WTC11 (cell line): ENCODE measurements at regions not wholly inside any gene's neighbourhood (a gene's known extent, or its start where the extent isn't known, plus 50 kb on each side); places are given as distances from the start of the nearest gene placed in this dataset.

ENCODE experiments used
- ATAC-seq: fragments of 200-7000 bp; cut with Tn5 transposase; 2 replicates; pipeline ENCODE4 v1.10.0; 2021; ENCODE audit warnings: mild to moderate bottlenecking, moderate library complexity
- CTCF ChIA-PET: fragments of 300-600 bp; sonication (Branson Sonifier 250); formaldehyde crosslinking; loops from one replicate; lab custom pipeline; 2021; ENCODE audit warnings: antibody characterized with exemption; lab: Charles Lee
- POLR2A ChIA-PET: fragments of 350-600 bp; sonication (Branson Sonifier 250); formaldehyde crosslinking; loops from one replicate; lab custom pipeline; 2021; ENCODE audit warnings: antibody characterized with exemption; lab: Charles Lee
- DNase-seq: peaks from one replicate; pipeline ENCODE4 v3.0.0; 2021; ENCODE audit warnings: low spot score
- H3K27ac Mint-ChIP-seq: 2 replicates; pipeline ENCODE4 v1.8.0; 2021; ENCODE audit warnings: mixed read lengths
- H3K27me3 Mint-ChIP-seq: 2 replicates; pipeline ENCODE4 v1.8.0; 2021; ENCODE audit warnings: low read depth, mild to moderate bottlenecking, moderate library complexity, mixed read lengths
- H3K36me3 Mint-ChIP-seq: 2 replicates; pipeline ENCODE4 v1.8.0; 2021; ENCODE audit warnings: mixed read lengths
- H3K4me1 Mint-ChIP-seq: 2 replicates; pipeline ENCODE4 v1.8.0; 2022; ENCODE audit warnings: mixed read lengths
- H3K4me3 Mint-ChIP-seq: 2 replicates; pipeline ENCODE4 v1.8.0; 2021; ENCODE audit warnings: mild to moderate bottlenecking, moderate library complexity, mixed read lengths
- H3K9me3 Mint-ChIP-seq: 2 replicates; pipeline ENCODE4 v1.8.0; 2021; ENCODE audit warnings: mixed read lengths
- AR ChIP-seq: fragments of 250-450 bp; sonication (Bioruptor Pico); IDR thresholded peaks from 2 replicates; pipeline ENCODE4 v1.9.0; 2021; ENCODE audit warnings: mild to moderate bottlenecking
- ATF3 ChIP-seq: sonication (generic); formaldehyde crosslinking; conservative IDR thresholded peaks from 2 replicates; pipeline ENCODE4 v1.8.1; 2022; ENCODE audit warnings: mild to moderate bottlenecking, missing genetic modification reagents
- CBFB ChIP-seq: sonication (generic); formaldehyde crosslinking; IDR thresholded peaks from 2 replicates; pipeline ENCODE4 v1.8.1; 2022; ENCODE audit warnings: mild to moderate bottlenecking, low read depth, missing genetic modification reagents
- CDX4 ChIP-seq: fragments of 250-450 bp; sonication (Bioruptor Pico); IDR thresholded peaks from 2 replicates; pipeline ENCODE4 v1.9.0; 2021; ENCODE audit warnings: moderate library complexity, mild to moderate bottlenecking, inconsistent platforms, borderline replicate concordance
- FOXJ3 ChIP-seq: sonication (generic); formaldehyde crosslinking; IDR thresholded peaks from 2 replicates; pipeline ENCODE4 v1.9.0; 2021; ENCODE audit warnings: missing genetic modification reagents, mild to moderate bottlenecking, borderline replicate concordance
- FOXK1 ChIP-seq: sonication (generic); formaldehyde crosslinking; IDR thresholded peaks from 2 replicates; pipeline ENCODE4 v1.8.0; 2022; ENCODE audit warnings: mild to moderate bottlenecking, moderate library complexity, missing genetic modification reagents
- FOXP4 ChIP-seq: sonication (generic); formaldehyde crosslinking; IDR thresholded peaks from 2 replicates; pipeline ENCODE4 v1.8.0; 2022; ENCODE audit warnings: mild to moderate bottlenecking, missing genetic modification reagents
- KAT7 ChIP-seq: sonication (generic); formaldehyde crosslinking; IDR thresholded peaks from 2 replicates; pipeline ENCODE4 v1.8.1; 2023; ENCODE audit warnings: missing genetic modification reagents, mild to moderate bottlenecking, borderline replicate concordance
- MAX ChIP-seq: sonication (generic); formaldehyde crosslinking; IDR thresholded peaks from 2 replicates; pipeline ENCODE4 v1.8.0; 2022; ENCODE audit warnings: mild to moderate bottlenecking, missing genetic modification reagents
- PRDM15 ChIP-seq: sonication (generic); formaldehyde crosslinking; IDR thresholded peaks from 2 replicates; pipeline ENCODE4 v1.8.0; 2022; ENCODE audit warnings: missing genetic modification reagents
- RELA ChIP-seq: sonication (generic); formaldehyde crosslinking; IDR thresholded peaks from 2 replicates; pipeline ENCODE4 v1.8.1; 2022; ENCODE audit warnings: missing genetic modification reagents, mild to moderate bottlenecking, borderline replicate concordance
- SMAD3 ChIP-seq: sonication (generic); formaldehyde crosslinking; IDR thresholded peaks from 2 replicates; pipeline ENCODE4 v1.8.0; 2022; ENCODE audit warnings: missing genetic modification reagents, mild to moderate bottlenecking, borderline replicate concordance
- SP1 ChIP-seq: sonication (generic); formaldehyde crosslinking; conservative IDR thresholded peaks from 2 replicates; pipeline ENCODE4 v1.8.1; 2022; ENCODE audit warnings: missing genetic modification reagents
- USF2 ChIP-seq: sonication (generic); formaldehyde crosslinking; IDR thresholded peaks from 2 replicates; pipeline ENCODE4 v1.8.1; 2023; ENCODE audit warnings: mild to moderate bottlenecking, missing genetic modification reagents, moderate library complexity
- ZBTB21 ChIP-seq: sonication (generic); formaldehyde crosslinking; IDR thresholded peaks from 2 replicates; pipeline ENCODE4 v1.8.1; 2023; ENCODE audit warnings: mild to moderate bottlenecking, missing genetic modification reagents, borderline replicate concordance
- ZBTB43 ChIP-seq: sonication (generic); formaldehyde crosslinking; IDR thresholded peaks from 2 replicates; pipeline ENCODE4 v1.8.1; 2023; ENCODE audit warnings: mild to moderate bottlenecking, missing genetic modification reagents
- ZNF423 ChIP-seq: fragments of 250-450 bp; sonication (Bioruptor Pico); IDR thresholded peaks from 2 replicates; pipeline ENCODE4 v2.1.2; 2022; ENCODE audit warnings: mild to moderate bottlenecking, moderate library complexity
- ZNF425 ChIP-seq: fragments of 250-450 bp; sonication (Bioruptor Pico); conservative IDR thresholded peaks from 2 replicates; pipeline ENCODE4 v1.9.0; 2021; ENCODE audit warnings: mild to moderate bottlenecking

- TF ChIP-seq USF2 (CRISPR knock-in tag) (no peak), FOXK1 (CRISPR knock-in tag) (no peak), MAX (no peak), CBFB (CRISPR knock-in tag) (no peak), SMAD3 (no peak)
Observed at GRCh38 chr22:25357132-25357455, 137.7 kb downstream of the CRYBB2 start (continued).

GRCh38 chr22:25357606-25358420 lies 138.4 kb downstream of the CRYBB2 start:
- Mint-ChIP-seq H3K36me3 (no peaks in the 10 kb centered on the region; the same call in 1 of the 2 replicates), H3K9me3 (no peaks in the 10 kb centered on the region), H3K4me1 (no peaks in the 10 kb centered on the region), H3K27ac (no peak overlapping the region), H3K4me3 (no peak overlapping the region), H3K27me3 (no peaks in the 10 kb centered on the region)
- no peak for DNase-seq
- ChIA-PET CTCF (no interaction called here), POLR2A (no interaction called here)
- ATAC-seq: no peak
- TF ChIP-seq USF2 (CRISPR knock-in tag): no peak
- no peak for TF ChIP-seq PRDM15 (CRISPR knock-in tag)
- TF ChIP-seq SP1 (CRISPR knock-in tag): no peak
- TF ChIP-seq RELA (CRISPR knock-in tag): no peak
- TF ChIP-seq ZNF425 (CRISPR knock-in tag): no peak
- no peak for TF ChIP-seq KAT7
- no peak for TF ChIP-seq CDX4
- no peak for TF ChIP-seq ATF3 (CRISPR knock-in tag)
- no peak for TF ChIP-seq ZBTB21
- no peak for TF ChIP-seq ZBTB43 (CRISPR knock-in tag)
- TF ChIP-seq FOXJ3 (CRISPR knock-in tag): no peak
- TF ChIP-seq ZNF423 (CRISPR knock-in tag): no peak
- no peak for TF ChIP-seq FOXP4
- no peak for TF ChIP-seq AR
